ENCODE measurements at regions not wholly inside any gene's neighbourhood (a gene's known extent, or its start where the extent isn't known, plus 50 kb on each side); places are given as distances from the start of the nearest gene placed in this dataset.

DNA sequence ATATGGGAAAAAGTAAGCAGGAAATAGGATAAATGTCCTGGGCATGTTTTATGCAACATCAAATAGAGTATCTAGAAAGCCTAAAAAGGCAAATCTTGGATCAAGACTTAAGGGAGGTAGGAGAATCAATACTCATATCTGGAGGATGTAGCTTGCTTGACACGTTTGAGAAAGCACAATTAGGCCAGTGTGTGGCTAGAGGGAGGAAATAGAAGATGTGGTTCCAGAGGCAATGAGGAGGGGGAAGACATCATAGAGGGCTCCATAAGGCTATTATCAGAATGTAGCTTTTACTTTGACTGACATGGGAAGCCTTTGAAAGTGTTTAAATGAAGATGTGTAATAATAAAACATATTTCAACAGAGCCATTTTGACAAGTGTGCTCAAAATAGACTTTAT lies 200.7 kb upstream of the CDH12 start:
- H3K27me3 Mint-ChIP-seq: no peaks in the 10 kb centered on the region
- no peak overlapping the region for H3K27ac Mint-ChIP-seq
- H3K4me3 Mint-ChIP-seq: no peak overlapping the region
- ATAC-seq (no peak), DNase-seq (ENCODE audit: low spot score) (no peak)
- no peaks in the 10 kb centered on the region for H3K4me1 Mint-ChIP-seq (ENCODE audit: low read depth in 2 of 2)
- peaks cover 16% of the 10 kb centered on the region for H3K9me3 Mint-ChIP-seq
- peaks cover 6% of the 10 kb centered on the region for H3K36me3 Mint-ChIP-seq

DNA sequence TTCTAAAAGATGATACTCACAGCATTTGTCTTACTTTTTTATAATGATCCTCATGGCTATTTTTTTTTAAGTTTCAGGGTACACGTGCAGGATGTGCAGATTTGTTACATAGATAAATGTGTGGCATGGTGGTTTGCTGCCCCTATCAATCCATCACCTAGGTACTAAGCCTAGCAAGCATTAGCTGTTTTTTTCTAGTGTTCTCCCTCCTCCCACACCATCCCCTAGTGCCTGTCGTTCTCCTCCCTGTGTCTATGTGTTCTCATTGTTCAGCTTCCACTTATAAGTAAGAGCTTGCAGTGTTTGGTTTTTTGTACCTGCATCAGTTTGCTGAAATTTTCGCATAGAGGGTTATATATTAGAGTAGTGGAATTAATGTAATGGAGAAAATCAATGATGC lies 189.1 kb upstream of the CDH12 start:
- no peaks in the 10 kb centered on the region for H3K27me3 Mint-ChIP-seq
- no peak for ATAC-seq

DNA sequence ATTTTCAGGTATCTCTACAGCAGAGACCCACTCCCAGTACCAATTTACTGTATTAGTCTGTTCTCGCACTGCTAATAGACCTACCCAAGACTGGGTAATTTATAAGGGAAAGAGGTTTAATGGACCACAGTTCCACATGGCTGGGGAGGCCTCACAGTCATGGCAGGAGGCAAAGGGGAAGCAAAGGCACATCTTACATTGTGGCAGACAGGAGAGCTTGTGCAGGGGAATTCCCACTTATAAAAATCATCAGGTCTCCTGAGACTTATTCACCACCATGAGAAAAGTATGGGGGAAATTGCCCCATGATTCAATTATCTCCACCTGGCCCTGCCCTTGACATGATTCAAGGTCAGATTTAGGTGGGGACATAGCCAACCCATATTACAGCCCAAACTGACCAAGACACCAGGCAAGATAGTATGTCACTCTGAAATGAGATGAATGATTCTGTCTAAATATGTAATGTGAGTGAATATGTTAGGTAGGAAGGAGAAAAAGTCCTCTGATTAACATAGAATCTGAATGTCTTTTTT lies 182.5 kb upstream of the CDH12 start:
- Mint-ChIP-seq H3K27ac (no peak overlapping the region), H3K4me1 (ENCODE audit: low read depth in 2 of 2) (no peaks in the 10 kb centered on the region), H3K9me3 (peaks cover 16% of the 10 kb centered on the region), H3K36me3 (peaks cover 4% of the 10 kb centered on the region), H3K4me3 (no peak overlapping the region), H3K27me3 (no peaks in the 10 kb centered on the region)
- DNase-seq (ENCODE audit: low spot score) (no peak), ATAC-seq (no peak)

More for the DNA sequence above, 189.1 kb upstream of the CDH12 start:
- DNase-seq (ENCODE audit: low spot score): no peak
- peaks cover 14% of the 10 kb centered on the region for H3K9me3 Mint-ChIP-seq
- H3K36me3 Mint-ChIP-seq: peaks cover 5% of the 10 kb centered on the region
- no peaks in the 10 kb centered on the region for H3K4me1 Mint-ChIP-seq (ENCODE audit: low read depth in 2 of 2)
- H3K4me3 Mint-ChIP-seq: no peak overlapping the region
- H3K27ac Mint-ChIP-seq: no peak overlapping the region

DNA sequence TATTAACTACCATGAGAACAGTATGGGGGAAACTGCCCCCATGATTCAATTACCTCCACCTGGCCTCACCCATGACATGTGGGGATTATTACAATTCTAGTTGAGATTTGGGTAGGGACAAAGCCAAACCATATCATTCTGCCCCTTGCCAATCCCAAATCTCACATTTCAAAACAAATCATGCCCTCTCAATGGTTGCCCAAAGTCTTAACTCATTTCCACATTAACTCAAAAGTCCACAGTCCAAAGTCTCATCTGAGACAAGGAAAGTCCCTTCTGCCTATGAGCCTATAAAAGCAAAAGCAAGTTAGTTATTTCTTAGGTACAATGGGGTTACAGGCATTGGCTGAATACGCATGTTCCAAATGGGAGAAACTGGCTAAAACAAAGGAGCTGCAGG lies 180.7 kb upstream of the CDH12 start:
- peaks cover 13% of the 10 kb centered on the region for H3K9me3 Mint-ChIP-seq
- DNase-seq (ENCODE audit: low spot score): no peak
- H3K4me3 Mint-ChIP-seq: no peak overlapping the region
- no peak overlapping the region for H3K27ac Mint-ChIP-seq
- peaks cover 4% of the 10 kb centered on the region for H3K36me3 Mint-ChIP-seq
- no peaks in the 10 kb centered on the region for H3K27me3 Mint-ChIP-seq
- no peaks in the 10 kb centered on the region for H3K4me1 Mint-ChIP-seq (ENCODE audit: low read depth in 2 of 2)
- ATAC-seq: no peak

DNA sequence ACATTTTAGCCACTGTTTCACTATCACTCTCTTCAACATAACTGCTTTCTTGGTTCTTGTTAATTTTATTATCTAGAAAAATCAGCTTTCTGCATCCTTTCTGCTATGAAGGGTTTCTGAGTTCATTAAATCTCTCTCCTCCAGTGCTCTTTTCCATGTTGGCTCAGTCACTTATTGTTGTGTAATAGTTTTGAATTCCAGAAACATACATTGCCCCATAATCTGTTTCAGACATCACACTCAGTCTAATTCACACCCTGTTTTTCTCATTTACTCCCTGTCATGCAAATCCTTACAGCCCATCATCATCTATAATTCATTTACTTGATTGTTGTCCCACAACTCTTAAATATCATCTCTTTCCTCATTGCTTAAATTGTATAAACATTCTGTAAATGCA lies 176.1 kb upstream of the CDH12 start:
- H3K4me1 Mint-ChIP-seq (ENCODE audit: low read depth in 2 of 2): no peaks in the 10 kb centered on the region
- no peak overlapping the region for H3K27ac Mint-ChIP-seq
- H3K4me3 Mint-ChIP-seq: no peak overlapping the region
- H3K27me3 Mint-ChIP-seq: no peaks in the 10 kb centered on the region
- DNase-seq (ENCODE audit: low spot score) (no peak), ATAC-seq (no peak)
- peaks cover 4% of the 10 kb centered on the region for H3K36me3 Mint-ChIP-seq
- H3K9me3 Mint-ChIP-seq: peaks cover 12% of the 10 kb centered on the region

DNA sequence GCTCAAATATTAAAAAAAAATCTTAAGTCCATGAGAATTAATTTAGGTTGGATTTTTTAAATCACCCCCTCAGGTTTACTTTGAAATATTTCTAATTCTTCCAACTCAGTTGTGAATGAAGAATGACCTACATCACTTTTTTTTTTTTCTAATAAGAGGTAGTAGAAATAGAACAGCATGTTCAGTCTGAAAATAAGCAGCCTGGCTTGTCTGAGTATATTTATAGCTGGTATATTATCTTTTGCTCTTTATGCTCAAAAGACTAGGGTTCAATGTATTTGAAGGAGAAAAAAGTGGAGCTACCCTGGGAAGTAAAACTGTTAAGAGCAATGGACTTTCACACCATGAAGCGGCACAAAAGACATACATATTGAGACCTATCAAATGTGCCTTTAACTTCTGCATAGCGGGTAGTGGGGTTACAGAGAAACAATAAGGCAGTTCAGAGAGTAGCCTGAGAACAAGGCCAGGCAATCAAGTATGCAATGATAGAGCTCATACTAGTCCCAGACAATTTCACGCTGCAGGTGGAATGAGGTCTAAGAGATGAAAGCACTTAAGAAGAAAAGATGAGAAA lies 175.4 kb upstream of the CDH12 start:
- DNase-seq (ENCODE audit: low spot score) (no peak), ATAC-seq (no peak)
- no peaks in the 10 kb centered on the region for H3K27me3 Mint-ChIP-seq

DNA sequence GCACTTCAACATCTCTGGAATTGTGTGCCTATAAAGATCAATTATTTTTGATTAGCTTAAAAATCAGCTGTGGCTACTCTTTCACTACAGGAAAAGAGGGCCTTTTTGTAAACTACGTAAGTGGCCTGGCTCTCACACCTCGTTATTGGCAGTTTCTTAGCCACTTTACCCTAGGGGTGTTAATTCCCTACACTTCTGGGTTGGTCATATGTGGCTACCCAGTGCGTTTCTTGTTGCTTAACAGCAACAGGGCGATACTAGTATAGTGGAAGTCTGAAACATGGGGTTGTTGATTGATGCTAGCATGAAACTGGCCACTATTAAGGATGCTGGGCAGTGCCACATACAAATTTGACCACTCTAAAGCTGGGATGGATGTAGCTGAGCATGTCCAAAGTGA lies 174.7 kb upstream of the CDH12 start:
- no peaks in the 10 kb centered on the region for H3K27me3 Mint-ChIP-seq
- peaks cover 5% of the 10 kb centered on the region for H3K9me3 Mint-ChIP-seq
- DNase-seq (ENCODE audit: low spot score) (no peak), ATAC-seq (no peak)
- H3K4me1 Mint-ChIP-seq (ENCODE audit: low read depth in 2 of 2): no peaks in the 10 kb centered on the region
- no peak overlapping the region for H3K4me3 Mint-ChIP-seq
- no peak overlapping the region for H3K27ac Mint-ChIP-seq
- no peaks in the 10 kb centered on the region for H3K36me3 Mint-ChIP-seq

More for the DNA sequence above, 175.4 kb upstream of the CDH12 start:
- H3K9me3 Mint-ChIP-seq: peaks cover 8% of the 10 kb centered on the region
- no peak overlapping the region for H3K4me3 Mint-ChIP-seq
- H3K27ac Mint-ChIP-seq: no peak overlapping the region
- peaks cover 3% of the 10 kb centered on the region for H3K36me3 Mint-ChIP-seq
- H3K4me1 Mint-ChIP-seq (ENCODE audit: low read depth in 2 of 2): no peaks in the 10 kb centered on the region

DNA sequence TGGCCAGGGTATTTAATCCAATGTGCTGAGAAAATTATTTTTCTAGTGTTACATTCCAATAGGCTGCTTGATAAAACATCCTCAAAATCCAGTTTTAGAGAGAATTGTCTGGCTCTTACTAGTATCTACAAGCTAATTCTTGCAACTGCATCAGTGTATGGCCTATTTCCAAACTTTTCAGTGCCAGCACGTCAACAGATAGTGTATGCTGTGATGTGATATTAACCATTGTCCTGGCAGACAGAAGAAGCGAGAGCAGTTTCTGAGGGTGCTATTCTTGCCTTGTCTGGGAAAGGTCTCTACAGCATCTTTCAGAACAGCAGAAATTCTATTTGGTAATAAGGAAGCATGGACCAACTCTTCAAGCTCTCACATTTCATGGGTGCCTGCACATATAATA lies 174.2 kb upstream of the CDH12 start:
- no peak for DNase-seq (ENCODE audit: low spot score)
- H3K27me3 Mint-ChIP-seq: no peaks in the 10 kb centered on the region
- no peaks in the 10 kb centered on the region for H3K36me3 Mint-ChIP-seq
- no peak overlapping the region for H3K27ac Mint-ChIP-seq
- H3K4me3 Mint-ChIP-seq: no peak overlapping the region
- peaks cover 5% of the 10 kb centered on the region for H3K9me3 Mint-ChIP-seq
- H3K4me1 Mint-ChIP-seq (ENCODE audit: low read depth in 2 of 2): no peaks in the 10 kb centered on the region
- ATAC-seq: no peak

DNA sequence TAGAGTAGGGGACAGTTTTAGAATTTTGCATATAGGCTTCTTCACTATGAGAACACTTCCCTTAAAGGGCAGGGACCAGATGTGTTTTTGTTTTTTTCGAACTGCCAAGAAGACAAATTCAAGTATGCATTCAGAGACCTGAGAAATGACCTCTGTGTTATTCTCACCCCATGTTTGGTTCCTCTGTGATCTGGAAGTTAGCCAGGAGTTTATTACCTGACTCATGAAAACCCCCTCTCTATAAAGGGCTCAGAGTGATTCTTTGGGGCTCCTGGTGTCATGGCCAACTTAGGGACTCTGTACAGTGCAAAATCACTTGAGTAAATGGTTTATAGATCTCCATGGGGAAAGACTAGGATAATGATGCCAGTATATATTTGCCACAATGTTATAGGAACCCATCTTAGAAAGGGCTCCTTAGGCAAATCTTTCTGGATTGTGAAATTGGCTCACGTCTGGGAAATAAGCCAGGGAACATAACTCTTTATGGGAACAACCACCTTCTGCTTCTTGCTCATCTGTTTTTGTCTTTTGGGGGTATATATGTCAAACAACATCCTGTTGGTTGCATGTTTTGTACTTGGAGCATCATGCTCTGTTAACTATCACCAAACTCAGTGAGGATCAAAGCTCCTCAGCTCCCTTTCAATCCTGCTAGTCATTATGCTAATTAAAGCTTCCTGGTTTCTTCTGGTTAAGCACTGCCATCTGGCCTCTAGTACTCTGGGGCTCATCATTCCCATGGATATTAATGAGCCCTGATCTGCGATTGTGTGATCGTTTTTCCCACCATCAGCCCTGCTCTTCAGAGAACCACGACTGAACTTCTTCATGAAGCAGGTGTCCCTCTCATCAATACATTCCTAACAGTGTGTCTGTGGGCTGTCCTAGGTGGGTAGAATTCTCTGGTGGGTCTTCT lies 173.4 kb upstream of the CDH12 start:
- H3K4me3 Mint-ChIP-seq: no peak overlapping the region
- DNase-seq (ENCODE audit: low spot score) (no peak), ATAC-seq (no peak)
- H3K36me3 Mint-ChIP-seq: no peaks in the 10 kb centered on the region
- H3K9me3 Mint-ChIP-seq: peaks cover 5% of the 10 kb centered on the region
- no peaks in the 10 kb centered on the region for H3K4me1 Mint-ChIP-seq (ENCODE audit: low read depth in 2 of 2)
- H3K27me3 Mint-ChIP-seq: no peaks in the 10 kb centered on the region
- no peak overlapping the region for H3K27ac Mint-ChIP-seq

DNA sequence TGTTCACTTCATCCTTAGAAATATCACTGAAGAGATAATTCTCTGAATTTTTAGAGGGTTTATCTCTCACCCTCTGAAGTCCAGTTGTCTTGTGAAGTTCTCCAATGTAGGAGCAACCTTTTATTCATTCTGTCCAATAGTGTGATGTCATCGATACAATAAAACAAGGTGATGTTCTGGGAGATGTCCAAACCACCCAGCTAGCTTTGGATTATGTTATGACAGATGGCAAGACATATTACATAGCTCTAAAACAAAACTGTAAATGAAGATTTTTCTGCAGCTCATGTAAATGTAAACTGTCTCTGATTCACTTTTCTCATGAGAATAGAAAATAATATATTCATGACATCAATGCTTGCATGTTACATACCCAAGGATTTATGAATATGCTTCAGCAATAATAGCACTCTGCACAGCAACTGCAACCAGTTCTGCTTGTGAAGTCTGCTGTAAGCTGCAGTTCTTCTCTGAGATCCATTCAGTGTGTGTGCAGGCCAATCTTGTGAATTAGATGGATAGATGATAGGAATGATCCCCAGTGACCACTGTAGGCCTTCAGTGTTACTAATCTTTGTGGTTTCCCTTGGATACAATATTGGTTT lies 172.6 kb upstream of the CDH12 start:
- no peak overlapping the region for H3K4me3 Mint-ChIP-seq
- no peak for DNase-seq (ENCODE audit: low spot score)
- H3K27ac Mint-ChIP-seq: no peak overlapping the region
- H3K9me3 Mint-ChIP-seq: peaks cover 5% of the 10 kb centered on the region
- ATAC-seq: no peak
- H3K27me3 Mint-ChIP-seq: no peaks in the 10 kb centered on the region
- no peaks in the 10 kb centered on the region for H3K36me3 Mint-ChIP-seq
- H3K4me1 Mint-ChIP-seq (ENCODE audit: low read depth in 2 of 2): no peaks in the 10 kb centered on the region

DNA sequence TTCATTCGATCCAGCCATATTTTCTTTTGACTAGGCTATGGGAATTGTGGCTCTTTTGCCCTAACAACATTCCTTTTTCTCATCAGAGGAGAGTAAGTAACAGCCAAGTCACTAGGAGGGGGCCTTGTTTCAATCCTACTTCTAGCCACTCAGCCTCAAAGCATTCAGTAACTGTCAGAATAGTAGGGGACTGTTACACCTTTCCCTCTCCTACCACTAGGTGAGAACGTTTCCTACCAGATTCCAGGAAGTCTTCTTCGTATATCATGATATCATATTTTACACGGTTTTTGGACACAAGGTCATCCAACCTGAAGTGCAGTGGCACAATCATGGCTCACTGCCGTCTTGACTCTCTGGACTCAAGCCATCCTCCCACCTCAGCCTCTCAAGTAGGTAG lies 171.3 kb upstream of the CDH12 start:
- DNase-seq (ENCODE audit: low spot score): no peak
- Mint-ChIP-seq H3K36me3 (no peaks in the 10 kb centered on the region), H3K27me3 (no peaks in the 10 kb centered on the region), H3K4me3 (no peak overlapping the region), H3K9me3 (peaks cover 5% of the 10 kb centered on the region), H3K4me1 (ENCODE audit: low read depth in 2 of 2) (no peaks in the 10 kb centered on the region), H3K27ac (no peak overlapping the region)
- ATAC-seq: no peak

DNA sequence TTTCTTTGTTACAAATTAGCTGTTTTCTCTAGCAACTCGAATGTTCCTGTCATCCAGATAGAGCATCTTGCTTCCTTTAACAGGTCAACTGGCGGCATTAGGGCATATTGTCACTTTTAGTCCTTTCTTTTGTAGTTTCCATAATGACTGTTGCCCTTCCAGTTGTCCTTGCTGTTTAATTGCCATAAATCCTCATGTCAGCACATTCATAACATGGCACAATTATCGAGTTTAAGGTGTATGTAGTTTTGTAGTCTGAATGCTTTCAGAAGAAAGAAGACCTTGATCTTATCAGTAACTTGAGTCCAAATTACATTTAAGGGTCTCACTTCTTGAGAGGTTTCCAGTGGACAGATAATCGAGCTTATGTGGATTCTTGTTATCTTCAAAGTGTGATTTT lies 161.7 kb upstream of the CDH12 start:
- DNase-seq (ENCODE audit: low spot score) (no peak), ATAC-seq (no peak)
- no peaks in the 10 kb centered on the region for H3K27me3 Mint-ChIP-seq
- no peak overlapping the region for H3K27ac Mint-ChIP-seq
- H3K4me3 Mint-ChIP-seq: no peak overlapping the region
- H3K36me3 Mint-ChIP-seq: no peaks in the 10 kb centered on the region
- no peaks in the 10 kb centered on the region for H3K4me1 Mint-ChIP-seq (ENCODE audit: low read depth in 2 of 2)
- peaks cover 5% of the 10 kb centered on the region for H3K9me3 Mint-ChIP-seq

DNA sequence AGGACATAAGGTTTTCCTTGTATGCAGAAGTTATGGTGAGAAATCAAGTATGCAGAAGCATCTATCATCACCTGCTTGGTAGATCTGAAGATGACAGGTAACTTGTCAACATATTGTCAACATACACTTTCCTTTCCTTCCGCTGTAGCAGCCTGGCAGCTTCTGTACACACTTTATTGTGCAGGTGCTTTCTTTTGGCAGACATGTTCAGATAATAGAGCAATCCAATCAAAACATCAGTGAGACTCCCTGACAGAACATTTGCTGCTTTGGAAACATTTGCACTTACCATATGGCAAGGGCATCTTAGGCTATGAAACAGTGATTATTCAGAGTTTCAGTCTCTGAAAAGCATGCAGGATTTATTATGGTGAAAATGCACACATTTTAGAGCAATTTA lies 161.1 kb upstream of the CDH12 start:
- H3K27me3 Mint-ChIP-seq: no peaks in the 10 kb centered on the region
- H3K9me3 Mint-ChIP-seq: peaks cover 5% of the 10 kb centered on the region
- ATAC-seq (no peak), DNase-seq (ENCODE audit: low spot score) (no peak)
- no peaks in the 10 kb centered on the region for H3K4me1 Mint-ChIP-seq (ENCODE audit: low read depth in 2 of 2)
- no peaks in the 10 kb centered on the region for H3K36me3 Mint-ChIP-seq
- H3K4me3 Mint-ChIP-seq: no peak overlapping the region
- H3K27ac Mint-ChIP-seq: no peak overlapping the region

DNA sequence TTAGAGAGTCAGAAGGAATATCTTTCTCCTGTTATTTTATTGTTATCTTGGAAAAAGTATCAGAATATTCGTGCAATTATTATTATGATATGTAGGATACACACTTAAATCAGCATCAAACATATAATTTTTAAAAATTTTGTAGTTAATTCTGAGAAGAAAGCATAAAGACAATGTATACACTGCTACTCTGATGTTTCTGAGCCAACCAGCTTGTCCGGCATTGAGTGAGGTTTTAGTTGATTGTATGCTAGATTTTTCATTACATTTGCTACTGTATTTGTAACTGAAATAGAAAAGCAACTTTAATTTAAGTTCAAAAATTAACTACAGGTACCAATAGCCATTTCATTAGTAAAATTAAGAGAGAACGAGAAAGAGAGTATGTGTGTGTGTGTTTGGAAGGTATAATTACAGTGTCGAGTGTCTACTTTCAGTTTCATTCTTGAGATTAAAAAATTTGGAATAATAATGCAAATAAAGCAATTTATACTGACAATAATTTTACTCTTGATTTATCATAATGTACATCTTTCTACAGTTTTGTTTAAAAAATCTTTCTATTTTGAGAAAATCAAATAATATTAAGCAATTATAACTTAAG lies 160.4 kb upstream of the CDH12 start:
- ATAC-seq (no peak), DNase-seq (ENCODE audit: low spot score) (no peak)
- H3K36me3 Mint-ChIP-seq: no peaks in the 10 kb centered on the region
- peak overlapping the region; percentile 69 for H3K4me3 Mint-ChIP-seq
- H3K27ac Mint-ChIP-seq: no peak overlapping the region
- no peaks in the 10 kb centered on the region for H3K27me3 Mint-ChIP-seq
- H3K4me1 Mint-ChIP-seq (ENCODE audit: low read depth in 2 of 2): no peaks in the 10 kb centered on the region
- peaks cover under 1% of the 10 kb centered on the region for H3K9me3 Mint-ChIP-seq

All from natural killer cell treated with Interleukin-12 subunit alpha and Interleukin-12 subunit beta and Interleukin-15 and Interleukin-18, amount 100 ng/mL, for 72 hours (primary cell).